Left ventricle myocardium inferior (tissue), 1 donor: ENCODE measurements at regions not wholly inside any gene's neighbourhood (a gene's known extent, or its start where the extent isn't known, plus 50 kb on each side); places are given as distances from the start of the nearest gene placed in this dataset.
A peak's percentile ranks its signal among the peaks of the same experiment; 100 is the strongest.
"Not testable (repeated sequence)": the region's sequence is repeated elsewhere in the genome, so short reads cannot be mapped to it uniquely, and the experiment has no call there.

Source experiments
- DNase-seq: peaks from one replicate; pipeline ENCODE4 v3.0.0-alpha.2; 2020
- H3K27ac ChIP-seq: fragments of 200-600 bp; replicated peaks from 2 replicates; pipeline ENCODE4 v1.8.0; 2021
- H3K27me3 ChIP-seq: fragments of 200-600 bp; 2 replicates; pipeline ENCODE4 v1.8.0; 2021; ENCODE audit warnings: low read depth
- H3K36me3 ChIP-seq: fragments of 200-600 bp; 2 replicates; pipeline ENCODE4 v1.8.0; 2021
- H3K4me1 ChIP-seq: fragments of 200-600 bp; 2 replicates; pipeline ENCODE4 v1.8.0; 2021
- H3K4me3 ChIP-seq: fragments of 200-600 bp; 2 replicates; pipeline ENCODE4 v1.8.0; 2021; ENCODE audit warnings: mild to moderate bottlenecking, moderate library complexity
- H3K9me3 ChIP-seq: fragments of 200-600 bp; replicated peaks from 2 replicates; pipeline ENCODE4 v1.8.0; 2021
- CTCF ChIP-seq: fragments of 200-600 bp; IDR thresholded peaks from 2 replicates; pipeline ENCODE4 v1.8.0; 2021; ENCODE audit warnings: antibody characterized with exemption, mild to moderate bottlenecking, borderline replicate concordance
- intact Hi-C: fragments of 100-400 bp; cut with micrococcal nuclease; formaldehyde crosslinking; loops from one replicate; pipeline ENCODE4 v1.11.0; 2022
- donor health status: DM: no; HTN: yes; CAD: no; lungs with severe emphysema.

- peaks cover 9% of the 10 kb centered on the region for H3K9me3 ChIP-seq
- H3K27ac ChIP-seq = no peak overlapping the region
- no peak for DNase-seq
- H3K4me3 ChIP-seq = no peak overlapping the region
- no peaks in the 10 kb centered on the region for H3K4me1 ChIP-seq
- TF ChIP-seq CTCF = no peak
- H3K27me3 ChIP-seq = no peaks in the 10 kb centered on the region
- intact Hi-C loops = no loop called here
- H3K36me3 ChIP-seq = no peaks in the 10 kb centered on the region
Measured at GRCh38 chr2:77725045-77725444, 202.9 kb upstream of the LRRTM4 start.

DNA sequence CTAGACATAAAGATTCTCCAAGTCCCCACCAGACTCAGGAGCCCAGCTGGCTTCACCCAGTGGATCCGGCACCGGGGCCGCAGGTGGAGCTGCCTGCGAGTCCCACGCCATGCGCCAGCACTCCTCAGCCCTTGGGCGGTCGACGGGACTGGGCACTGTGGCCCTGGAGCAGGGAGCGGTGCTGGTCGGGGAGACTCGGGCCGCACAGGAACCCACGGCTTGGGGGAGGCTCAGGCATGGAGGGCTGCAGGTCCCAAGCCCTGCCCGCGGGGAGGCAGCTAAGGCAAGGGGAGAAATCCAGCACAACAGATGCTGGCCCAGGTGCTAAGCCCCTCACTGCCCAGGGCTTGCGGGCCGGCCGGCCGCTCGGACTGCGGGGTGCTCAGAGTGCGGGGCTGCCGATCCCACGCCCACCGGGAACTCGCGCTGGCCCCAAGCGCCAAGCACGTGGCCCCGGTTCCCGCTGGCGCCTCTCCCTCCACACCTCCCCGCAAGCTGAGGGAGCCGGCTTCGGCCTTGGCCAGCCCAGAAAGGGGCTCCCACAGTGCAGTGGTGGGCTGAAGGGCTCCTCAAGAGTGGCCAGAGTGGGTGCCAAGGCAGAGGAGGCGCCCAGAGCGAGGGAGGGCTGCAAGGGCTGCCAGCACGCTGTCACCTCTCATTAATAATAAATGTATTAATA is 212.6 kb upstream of the LRRTM4 start:
- H3K9me3 ChIP-seq, H3K4me3 ChIP-seq, H3K4me1 ChIP-seq, intact Hi-C loops, H3K27ac ChIP-seq, H3K36me3 ChIP-seq, DNase-seq, H3K27me3 ChIP-seq: not testable (repeated sequence)

GRCh38 chr2:77737236-77737635 is 215.1 kb upstream of the LRRTM4 start:
- H3K36me3 ChIP-seq = no peaks in the 10 kb centered on the region
- H3K4me1 ChIP-seq = no peaks in the 10 kb centered on the region
- no peak for DNase-seq
- no peak for TF ChIP-seq CTCF
- no peaks in the 10 kb centered on the region for H3K27me3 ChIP-seq
- no peaks in the 10 kb centered on the region for H3K9me3 ChIP-seq
- H3K27ac ChIP-seq = no peak overlapping the region
- intact Hi-C loops = no loop called here
- no peak overlapping the region for H3K4me3 ChIP-seq

- Histone ChIP-seq H3K4me1 (no peaks in the 10 kb centered on the region), H3K27me3 (no peaks in the 10 kb centered on the region), H3K36me3 (no peaks in the 10 kb centered on the region), H3K4me3 (no peak overlapping the region), H3K27ac (no peak overlapping the region), H3K9me3 (peaks cover 10% of the 10 kb centered on the region)
- no peak for TF ChIP-seq CTCF
- no peak for DNase-seq
- intact Hi-C loops = no loop called here
Measured at GRCh38 chr2:77746780-77747179, 224.6 kb upstream of the LRRTM4 start.

DNA sequence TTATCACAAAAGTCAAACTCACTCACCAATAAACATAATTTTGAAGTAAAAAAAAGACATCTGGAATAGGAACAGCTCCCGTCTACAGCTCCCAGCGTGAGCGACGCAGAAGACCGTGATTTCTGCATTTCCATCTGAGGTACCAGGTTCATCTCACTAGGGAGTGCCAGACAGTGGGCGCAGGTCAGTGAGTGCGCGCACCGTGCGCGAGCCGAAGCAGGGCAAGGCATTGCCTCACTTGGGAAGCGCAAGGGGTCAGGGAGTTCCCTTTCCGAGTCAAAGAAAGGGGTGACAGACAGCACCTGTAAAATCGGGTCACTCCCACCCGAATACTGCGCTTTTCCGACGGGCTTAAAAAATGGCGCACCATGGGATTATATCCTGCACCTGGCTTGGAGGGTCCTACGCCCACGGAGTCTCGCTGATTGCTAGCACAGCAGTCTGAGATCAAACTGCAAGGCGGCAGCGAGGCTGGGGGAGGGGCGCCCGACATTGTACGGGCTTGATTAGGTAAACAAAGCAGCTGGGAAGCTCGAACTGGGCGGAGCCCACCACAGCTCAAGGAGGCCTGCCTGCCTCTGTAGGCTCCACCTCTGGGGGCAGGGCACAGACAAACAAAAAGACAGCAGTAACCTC is 231.7 kb upstream of the LRRTM4 start:
- intact Hi-C loops, H3K27ac ChIP-seq, H3K36me3 ChIP-seq, H3K4me1 ChIP-seq, H3K27me3 ChIP-seq, H3K9me3 ChIP-seq, DNase-seq: not testable (repeated sequence)
- peak overlapping the region; percentile 29 for H3K4me3 ChIP-seq

GRCh38 chr2:77767388-77768076 is 245.4 kb upstream of the LRRTM4 start:
- H3K36me3 ChIP-seq = no peaks in the 10 kb centered on the region
- intact Hi-C loops = no loop called here
- TF ChIP-seq CTCF = no peak

More at GRCh38 chr2:77767388-77768076, 245.4 kb upstream of the LRRTM4 start:
- DNase-seq = no peak
- Histone ChIP-seq H3K9me3 (peaks cover 3% of the 10 kb centered on the region), H3K4me3 (no peak overlapping the region), H3K27me3 (no peaks in the 10 kb centered on the region), H3K4me1 (no peaks in the 10 kb centered on the region), H3K27ac (no peak overlapping the region)
